ENCODE measurements at regions not wholly inside any gene's neighbourhood (a gene's known extent, or its start where the extent isn't known, plus 50 kb on each side); places are given as distances from the start of the nearest gene placed in this dataset.

DNA sequence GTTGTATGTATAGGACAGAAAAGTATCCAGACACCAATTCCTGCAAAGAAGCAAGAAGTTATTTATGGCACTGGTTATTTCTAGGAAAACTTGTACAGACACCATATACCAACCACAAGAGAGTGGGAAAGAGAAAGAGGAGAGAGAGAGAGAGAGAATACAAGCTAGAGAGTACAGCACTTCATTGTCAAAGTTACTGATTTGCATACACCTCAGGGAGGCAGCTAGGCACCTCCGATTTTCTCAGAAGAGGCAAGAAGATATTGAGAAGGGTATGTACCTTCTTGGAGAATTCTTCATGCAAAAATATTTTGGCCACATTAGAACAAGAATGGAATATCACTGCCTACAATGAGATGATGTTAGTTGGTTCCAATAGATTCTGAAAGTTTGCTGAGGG lies 333.9 kb upstream of the PIK3C3 start:
- H3F3A ChIP-seq (ENCODE audit: insufficient read depth, low read length): no peaks in the 10 kb centered on the region
- H3K9me3 ChIP-seq (ENCODE audit: low read length): no peaks in the 10 kb centered on the region
- H3K9me2 ChIP-seq (ENCODE audit: low read depth, low read length): no peaks in the 10 kb centered on the region
- H3K27ac ChIP-seq (ENCODE audit: low read depth, low read length, poor library complexity, severe bottlenecking): no peak overlapping the region
- no peaks in the 10 kb centered on the region for H4K20me1 ChIP-seq (ENCODE audit: insufficient read depth, low read length)
- H3K9ac ChIP-seq (ENCODE audit: low read length): no peak overlapping the region
- H3K4me1 ChIP-seq (ENCODE audit: insufficient read depth, low read length, severe bottlenecking): no peaks in the 10 kb centered on the region
- H3K4me2 ChIP-seq (ENCODE audit: low read length): no peak overlapping the region
- no peaks in the 10 kb centered on the region for H3K79me2 ChIP-seq (ENCODE audit: insufficient read depth, low read length)
- H3K4me3 ChIP-seq (ENCODE audit: low read depth, low read length, poor library complexity, severe bottlenecking): no peak overlapping the region
- TF ChIP-seq, protein P1, sequence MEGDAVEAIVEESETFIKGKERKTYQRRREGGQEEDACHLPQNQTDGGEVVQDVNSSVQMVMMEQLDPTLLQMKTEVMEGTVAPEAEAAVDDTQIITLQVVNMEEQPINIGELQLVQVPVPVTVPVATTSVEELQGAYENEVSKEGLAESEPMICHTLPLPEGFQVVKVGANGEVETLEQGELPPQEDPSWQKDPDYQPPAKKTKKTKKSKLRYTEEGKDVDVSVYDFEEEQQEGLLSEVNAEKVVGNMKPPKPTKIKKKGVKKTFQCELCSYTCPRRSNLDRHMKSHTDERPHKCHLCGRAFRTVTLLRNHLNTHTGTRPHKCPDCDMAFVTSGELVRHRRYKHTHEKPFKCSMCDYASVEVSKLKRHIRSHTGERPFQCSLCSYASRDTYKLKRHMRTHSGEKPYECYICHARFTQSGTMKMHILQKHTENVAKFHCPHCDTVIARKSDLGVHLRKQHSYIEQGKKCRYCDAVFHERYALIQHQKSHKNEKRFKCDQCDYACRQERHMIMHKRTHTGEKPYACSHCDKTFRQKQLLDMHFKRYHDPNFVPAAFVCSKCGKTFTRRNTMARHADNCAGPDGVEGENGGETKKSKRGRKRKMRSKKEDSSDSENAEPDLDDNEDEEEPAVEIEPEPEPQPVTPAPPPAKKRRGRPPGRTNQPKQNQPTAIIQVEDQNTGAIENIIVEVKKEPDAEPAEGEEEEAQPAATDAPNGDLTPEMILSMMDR (IDR thresholded peaks at IDR 0.05; ENCODE audit: low read length): no peak
- no peak for TF ChIP-seq EZH2 (IDR thresholded peaks at IDR 0.05; ENCODE audit: borderline replicate concordance, low read length)
- H3K36me3 ChIP-seq (ENCODE audit: insufficient read depth, low read length): no peaks in the 10 kb centered on the region
- H2AFZ ChIP-seq (ENCODE audit: low read length): no peak overlapping the region
- H3K27me3 ChIP-seq (ENCODE audit: insufficient read depth, low read length): no peaks in the 10 kb centered on the region

DNA sequence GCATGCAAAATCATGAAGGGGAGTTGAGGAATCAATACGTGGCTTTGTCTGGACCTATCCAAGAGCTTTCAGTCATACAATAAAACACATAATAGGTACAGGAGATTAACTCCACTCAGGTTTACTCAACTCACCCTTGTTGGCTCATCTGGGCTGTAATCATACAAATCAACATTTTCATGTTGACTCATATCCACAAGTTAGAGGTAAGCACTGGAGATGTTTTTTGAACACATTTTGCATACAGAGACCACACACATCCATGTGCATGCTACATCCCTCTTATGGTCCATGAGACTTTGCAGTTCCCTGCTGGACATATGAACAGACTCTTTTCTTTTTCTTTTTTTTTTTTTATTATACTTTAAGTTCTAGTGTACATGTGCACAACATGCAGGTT lies 336.9 kb upstream of the PIK3C3 start:
- Histone ChIP-seq H3K4me2 (ENCODE audit: low read length) (no peak overlapping the region), H3K36me3 (ENCODE audit: insufficient read depth, low read length) (no peaks in the 10 kb centered on the region), H3K9me2 (ENCODE audit: low read depth, low read length) (no peaks in the 10 kb centered on the region), H3K4me3 (ENCODE audit: low read depth, low read length, poor library complexity, severe bottlenecking) (no peak overlapping the region), H3F3A (ENCODE audit: insufficient read depth, low read length) (no peaks in the 10 kb centered on the region), H3K79me2 (ENCODE audit: insufficient read depth, low read length) (no peaks in the 10 kb centered on the region), H3K9ac (ENCODE audit: low read length) (no peak overlapping the region), H2AFZ (ENCODE audit: low read length) (no peak overlapping the region), H3K4me1 (ENCODE audit: insufficient read depth, low read length, severe bottlenecking) (no peaks in the 10 kb centered on the region), H4K20me1 (ENCODE audit: insufficient read depth, low read length) (no peaks in the 10 kb centered on the region), H3K27me3 (ENCODE audit: insufficient read depth, low read length) (no peaks in the 10 kb centered on the region), H3K27ac (ENCODE audit: low read depth, low read length, poor library complexity, severe bottlenecking) (no peak overlapping the region), H3K9me3 (ENCODE audit: low read length) (no peaks in the 10 kb centered on the region)
- no peak for TF ChIP-seq EZH2 (IDR thresholded peaks at IDR 0.05; ENCODE audit: borderline replicate concordance, low read length)
- TF ChIP-seq, protein P1 (IDR thresholded peaks at IDR 0.05; ENCODE audit: low read length): no peak

DNA sequence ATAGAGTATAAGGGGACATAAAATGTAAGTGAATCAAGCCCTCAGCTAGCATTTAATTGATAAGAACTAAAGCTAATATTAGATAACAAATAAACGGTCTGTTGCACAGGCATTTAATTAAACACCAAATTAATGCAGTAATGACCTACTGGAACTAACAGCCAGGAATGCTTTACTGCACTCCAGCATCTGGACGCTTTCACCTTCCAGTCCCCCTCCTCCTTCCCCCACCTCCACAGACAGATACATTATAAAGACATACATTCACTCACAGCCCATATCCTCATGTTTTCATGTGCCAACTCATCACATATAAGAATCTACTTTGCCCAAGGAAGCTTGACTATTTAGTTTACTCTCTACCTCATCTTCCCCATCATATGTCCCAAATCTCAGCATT lies 337.4 kb upstream of the PIK3C3 start:
- H3K27ac ChIP-seq (ENCODE audit: low read depth, low read length, poor library complexity, severe bottlenecking): no peak overlapping the region
- H2AFZ ChIP-seq (ENCODE audit: low read length): no peak overlapping the region
- H3K4me1 ChIP-seq (ENCODE audit: insufficient read depth, low read length, severe bottlenecking): no peaks in the 10 kb centered on the region
- TF ChIP-seq, protein P1 (IDR thresholded peaks at IDR 0.05; ENCODE audit: low read length): no peak
- TF ChIP-seq EZH2 (IDR thresholded peaks at IDR 0.05; ENCODE audit: borderline replicate concordance, low read length): no peak
- no peak overlapping the region for H3K4me3 ChIP-seq (ENCODE audit: low read depth, low read length, poor library complexity, severe bottlenecking)
- H3K4me2 ChIP-seq (ENCODE audit: low read length): no peak overlapping the region
- H3K36me3 ChIP-seq (ENCODE audit: insufficient read depth, low read length): no peaks in the 10 kb centered on the region
- no peaks in the 10 kb centered on the region for H3K27me3 ChIP-seq (ENCODE audit: insufficient read depth, low read length)
- H3F3A ChIP-seq (ENCODE audit: insufficient read depth, low read length): no peaks in the 10 kb centered on the region
- H3K79me2 ChIP-seq (ENCODE audit: insufficient read depth, low read length): no peaks in the 10 kb centered on the region
- no peaks in the 10 kb centered on the region for H3K9me3 ChIP-seq (ENCODE audit: low read length)
- H3K9ac ChIP-seq (ENCODE audit: low read length): no peak overlapping the region
- H4K20me1 ChIP-seq (ENCODE audit: insufficient read depth, low read length): no peaks in the 10 kb centered on the region
- H3K9me2 ChIP-seq (ENCODE audit: low read depth, low read length): no peaks in the 10 kb centered on the region
